GM12864 (cell line): ENCODE measurements at regions not wholly inside any gene's neighbourhood (a gene's known extent, or its start where the extent isn't known, plus 50 kb on each side); places are given as distances from the start of the nearest gene placed in this dataset.
"Not testable (repeated sequence)": the region's sequence is repeated elsewhere in the genome, so short reads cannot be mapped to it uniquely, and the experiment has no call there.

Experiments
- DNase-seq: peaks from one replicate; pipeline ENCODE4 v3.0.0-alpha.2; 2011; ENCODE audit warnings: low read depth
- H3K4me3 ChIP-seq: 2 replicates; pipeline ENCODE4 v1.5.1; 2011; ENCODE audit warnings: mild to moderate bottlenecking, low read depth, low read length, control low read depth
- CTCF ChIP-seq: IDR thresholded peaks from 2 replicates; pipeline ENCODE4 v1.5.1; 2011; ENCODE audit warnings: low read depth, mild to moderate bottlenecking, moderate library complexity, low read length, control low read depth, inconsistent platforms; ENCODE audit errors: missing control alignments

- TF ChIP-seq CTCF: no peak
- DNase-seq: no peak
- no peak overlapping the region for H3K4me3 ChIP-seq
Measured at GRCh38 chrX:39262641-39263040, 461.4 kb downstream of the MID1IP1 start.

GRCh38 chrX:39264023-39264422 lies 462.8 kb downstream of the MID1IP1 start:
- H3K4me3 ChIP-seq: no peak overlapping the region
- no peak for DNase-seq
- no peak for TF ChIP-seq CTCF

- H3K4me3 ChIP-seq: no peak overlapping the region
- no peak for TF ChIP-seq CTCF
- DNase-seq: no peak
Measured at GRCh38 chrX:39267176-39267575, 465.9 kb downstream of the MID1IP1 start.

GRCh38 chrX:39268207-39268606 lies 466.9 kb downstream of the MID1IP1 start:
- DNase-seq: no peak
- no peak for TF ChIP-seq CTCF
- H3K4me3 ChIP-seq: no peak overlapping the region

GRCh38 chrX:39275500-39276068 lies 474.3 kb downstream of the MID1IP1 start:
- TF ChIP-seq CTCF: no peak

GRCh38 chrX:39277685-39278390 lies 476.6 kb downstream of the MID1IP1 start:
- not testable (repeated sequence) for H3K4me3 ChIP-seq, DNase-seq

More at GRCh38 chrX:39275500-39276068, 474.3 kb downstream of the MID1IP1 start:
- DNase-seq: no peak
- no peak overlapping the region for H3K4me3 ChIP-seq

GRCh38 chrX:39283239-39283638 lies 482.0 kb downstream of the MID1IP1 start:
- DNase-seq: no peak
- TF ChIP-seq CTCF: no peak
- H3K4me3 ChIP-seq: no peak overlapping the region
